H1 (cell line): ENCODE measurements at regions not wholly inside any gene's neighbourhood (a gene's known extent, or its start where the extent isn't known, plus 50 kb on each side); places are given as distances from the start of the nearest gene placed in this dataset.

ENCODE experiments used
- BRCA1 ChIP-seq: IDR thresholded peaks from 2 replicates; pipeline ENCODE4 v1.6.1; 2012; ENCODE audit warnings: low read depth, low read length, improper control_type of control experiment
- CHD1 ChIP-seq: IDR thresholded peaks from 2 replicates; pipeline ENCODE4 v1.6.1; 2012; ENCODE audit warnings: low read depth, low read length, improper control_type of control experiment
- POLR2AphosphoS5 ChIP-seq: IDR thresholded peaks from 2 replicates; pipeline ENCODE4 v1.6.1; 2011; ENCODE audit warnings: low read depth, low read length
- SIN3A ChIP-seq, 2 experiments: IDR thresholded peaks in 1 of 2; conservative IDR thresholded peaks in 1 of 2; 2 replicates each; pipeline ENCODE4 v1.6.1; 2011 to 2012; ENCODE audit warnings: low read length in 2 of 2, improper control_type of control experiment in 1 of 2, low read depth in 1 of 2, mild to moderate bottlenecking in 1 of 2

DNA sequence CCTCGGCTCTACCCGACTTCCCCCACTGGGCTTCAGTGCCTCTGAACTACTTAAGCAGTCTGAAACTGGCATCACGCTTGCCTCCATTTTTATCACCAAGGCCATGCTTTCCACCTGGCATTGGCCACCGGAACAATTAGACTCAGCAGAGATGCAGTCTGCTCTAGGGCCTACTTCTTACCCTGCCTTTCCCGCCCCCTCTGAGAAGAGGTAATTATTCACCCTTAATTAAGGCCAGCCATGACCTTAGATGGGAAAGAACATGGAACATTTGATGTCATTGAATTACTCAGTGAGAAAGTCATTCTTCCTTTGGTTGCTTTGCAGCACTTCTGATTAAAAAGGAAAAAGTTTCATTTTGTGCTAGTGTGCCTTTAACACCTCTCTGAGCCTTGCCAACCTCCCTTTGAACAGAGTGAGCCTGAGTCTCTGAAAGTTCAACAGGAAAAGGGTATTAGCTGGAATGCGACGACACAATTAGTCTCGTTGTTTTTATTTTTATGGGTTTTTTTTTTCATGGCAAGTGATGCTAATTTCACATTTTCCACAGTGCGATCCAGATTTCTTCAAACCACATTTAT is 60.9 kb upstream of the TNRC6A start (continued):
- TF ChIP-seq POLR2AphosphoS5 (no peak), SIN3A (conservative IDR thresholded peaks at IDR 0.05 in 1 of 2, IDR thresholded peaks at IDR 0.05 in 1 of 2; ENCODE audit: low read depth in 1 of 2, low read length in 2 of 2) (no peak), CHD1 (no peak), BRCA1 (no peak)
